IMR-90 (cell line): ENCODE measurements at regions not wholly inside any gene's neighbourhood (a gene's known extent, or its start where the extent isn't known, plus 50 kb on each side); places are given as distances from the start of the nearest gene placed in this dataset.

Source experiments
- ATAC-seq: fragments of 200-7000 bp; cut with Tn5 transposase; 2 replicates; pipeline ENCODE4 v1.9.1; 2020; ENCODE audit warnings: low read depth, mild to moderate bottlenecking, moderate library complexity
- BruUV-seq: library from RNA; stranded (reverse); fragments of 400-500 nt; replicated peaks from 2 replicates; lab custom pipeline; 2021; lab: Mats Ljungman, UMichigan
- CTCF ChIA-PET: fragments of 300-600 bp; formaldehyde crosslinking; extraction: SDS; loops from one replicate; lab custom pipeline; 2021; ENCODE audit warnings: antibody characterized with exemption; lab: Yijun Ruan, JAX
- POLR2A ChIA-PET: fragments of 300-600 bp; sonication (Branson Sonifier 250); formaldehyde crosslinking; loops from one replicate; lab custom pipeline; 2022; ENCODE audit warnings: antibody characterized with exemption; ENCODE audit not compliant: unreplicated experiment; lab: Charles Lee
- DNase-seq: peaks from one replicate; pipeline ENCODE4 v3.0.0; 2013
- H2AFZ ChIP-seq: replicated peaks from 2 replicates; pipeline ENCODE3; 2013; ENCODE audit warnings: low read length, mild to moderate bottlenecking; ENCODE audit not compliant: poor library complexity
- H2AK5ac ChIP-seq: 2 replicates; pipeline ENCODE4 v1.6.1; 2013; ENCODE audit warnings: low read depth, low read length, inconsistent platforms
- H2AK9ac ChIP-seq: replicated peaks from 2 replicates; pipeline ENCODE3; 2013; ENCODE audit warnings: mild to moderate bottlenecking, low read depth, low read length, moderate library complexity; ENCODE audit not compliant: poor library complexity
- H2BK120ac ChIP-seq: 2 replicates; pipeline ENCODE4 v1.6.1; 2013; ENCODE audit warnings: low read depth, low read length, inconsistent platforms
- H2BK15ac ChIP-seq: 3 replicates; pipeline ENCODE4 v1.6.1; 2013; ENCODE audit warnings: low read depth, low read length, inconsistent platforms
- H2BK20ac ChIP-seq: 2 replicates; pipeline ENCODE4 v1.6.1; 2013; ENCODE audit warnings: low read depth, mild to moderate bottlenecking, inconsistent platforms, low read length, moderate library complexity
- H2BK5ac ChIP-seq: 2 replicates; pipeline ENCODE4 v1.6.1; 2013; ENCODE audit warnings: mild to moderate bottlenecking, low read depth, low read length, inconsistent platforms; ENCODE audit not compliant: poor library complexity, severe bottlenecking
- H3K14ac ChIP-seq: replicated peaks from 2 replicates; pipeline ENCODE4 v1.6.1; 2013; ENCODE audit warnings: low read depth, low read length, inconsistent platforms
- H3K18ac ChIP-seq: 2 replicates; pipeline ENCODE4 v1.6.1; 2013; ENCODE audit warnings: low read depth, low read length, control low read depth
- H3K23ac ChIP-seq: 2 replicates; pipeline ENCODE4 v1.6.1; 2013; ENCODE audit warnings: low read depth, low read length, inconsistent platforms
- H3K27ac ChIP-seq: 2 replicates; pipeline ENCODE4 v1.5.1; 2013; ENCODE audit warnings: mild to moderate bottlenecking, control low read depth, low read length; ENCODE audit not compliant: insufficient read depth
- H3K27me3 ChIP-seq: 2 replicates; pipeline ENCODE4 v1.6.1; 2013; ENCODE audit warnings: low read length; ENCODE audit not compliant: control insufficient read depth, insufficient read depth
- H3K36me3 ChIP-seq: 2 replicates; pipeline ENCODE4 v1.6.1; 2013; ENCODE audit warnings: low read length, mixed read lengths; ENCODE audit not compliant: control insufficient read depth, insufficient read depth
- H3K4ac ChIP-seq: 2 replicates; pipeline ENCODE4 v1.6.1; 2013; ENCODE audit warnings: low read depth, low read length, inconsistent platforms
- H3K4me1 ChIP-seq: 2 replicates; pipeline ENCODE4 v1.6.1; 2013; ENCODE audit warnings: low read length, mixed read lengths; ENCODE audit not compliant: control insufficient read depth, insufficient read depth
- H3K4me2 ChIP-seq: 2 replicates; pipeline ENCODE4 v1.6.1; 2013; ENCODE audit warnings: low read depth, mild to moderate bottlenecking, control low read depth, low read length, moderate library complexity
- H3K4me3 ChIP-seq: 2 replicates; pipeline ENCODE4 v1.5.1; 2013; ENCODE audit warnings: low read depth, mild to moderate bottlenecking, control low read depth, low read length, moderate library complexity; ENCODE audit not compliant: insufficient read depth
- H3K56ac ChIP-seq: 2 replicates; pipeline ENCODE4 v1.6.1; 2013; ENCODE audit warnings: low read length, inconsistent platforms; ENCODE audit not compliant: insufficient read depth; ENCODE audit errors: extremely low read depth
- H3K79me1 ChIP-seq, 2 experiments: 2 replicates each; pipeline ENCODE4 v1.6.1; 2013; ENCODE audit warnings: low read length in 2 of 2, inconsistent platforms in 1 of 2, low read depth in 1 of 2
- H3K9ac ChIP-seq: 2 replicates; pipeline ENCODE4 v1.6.1; 2013; ENCODE audit warnings: low read depth, low read length, control low read depth
- H3K9me1 ChIP-seq: 2 replicates; pipeline ENCODE4 v1.6.1; 2013; ENCODE audit warnings: low read length, inconsistent platforms; ENCODE audit not compliant: insufficient read depth
- H3K9me3 ChIP-seq: 2 replicates; pipeline ENCODE4 v1.6.1; 2013; ENCODE audit warnings: low read length; ENCODE audit not compliant: control insufficient read depth, insufficient read depth
- H4K20me1 ChIP-seq: 2 replicates; pipeline ENCODE4 v1.6.1; 2013; ENCODE audit warnings: low read length, inconsistent platforms; ENCODE audit not compliant: insufficient read depth
- H4K5ac ChIP-seq: 2 replicates; pipeline ENCODE4 v1.6.1; 2013; ENCODE audit warnings: mild to moderate bottlenecking, low read depth, low read length, control low read depth
- H4K8ac ChIP-seq, 2 experiments: 2 replicates each; pipeline ENCODE4 v1.6.1; 2013; ENCODE audit warnings: low read depth in 2 of 2, low read length in 2 of 2, control low read depth in 1 of 2, inconsistent platforms in 1 of 2
- H4K91ac ChIP-seq: 2 replicates; pipeline ENCODE4 v1.6.1; 2013; ENCODE audit warnings: low read depth, low read length, inconsistent platforms; ENCODE audit not compliant: insufficient read depth
- BHLHE40 ChIP-seq: fragments of 150-350 bp; IDR thresholded peaks from 2 replicates; pipeline ENCODE4 v1.6.1; 2016; ENCODE audit warnings: mild to moderate bottlenecking, low read depth, low read length
- FOS ChIP-seq: fragments of 150-350 bp; IDR thresholded peaks from 2 replicates; pipeline ENCODE4 v1.6.1; 2016; ENCODE audit warnings: low read depth, low read length
- MAFK ChIP-seq: IDR thresholded peaks from 2 replicates; pipeline ENCODE4 v1.6.1; 2012; ENCODE audit warnings: low read depth, low read length, improper control_type of control experiment
- NFE2L2 ChIP-seq: fragments of 150-350 bp; IDR thresholded peaks from 2 replicates; pipeline ENCODE4 v1.6.1; 2016; ENCODE audit warnings: low read depth, mild to moderate bottlenecking, low read length
- POLR2A ChIP-seq: IDR thresholded peaks from 2 replicates; pipeline ENCODE4 v1.6.1; 2012; ENCODE audit warnings: mild to moderate bottlenecking, low read depth, low read length
- RAD21 ChIP-seq: IDR thresholded peaks from 2 replicates; pipeline ENCODE4 v1.6.1; 2012; ENCODE audit warnings: low read length, improper control_type of control experiment
- RCOR1 ChIP-seq: IDR thresholded peaks from 2 replicates; pipeline ENCODE4 v1.6.1; 2012; ENCODE audit warnings: mild to moderate bottlenecking, low read length, improper control_type of control experiment; ENCODE audit not compliant: insufficient replicate concordance
- RFX5 ChIP-seq: IDR thresholded peaks from 2 replicates; pipeline ENCODE4 v1.8.0; 2012; ENCODE audit warnings: low read depth, mild to moderate bottlenecking, low read length, moderate library complexity
- SMC3 ChIP-seq: fragments of 150-350 bp; IDR thresholded peaks from 2 replicates; pipeline ENCODE4 v1.6.1; 2016; ENCODE audit warnings: low read depth, mild to moderate bottlenecking, antibody characterized with exemption, low read length, moderate library complexity
- WGBS, 2 experiments: methylation state at CpG; one replicate each; pipeline versions ENCODE4 v1.1.5 to v1.1.7; 2013; ENCODE audit warnings: missing lambda C conversion rate in 2 of 2; ENCODE audit not compliant: insufficient read length in 1 of 2; ENCODE audit errors: extremely low coverage in 2 of 2; 5-methylcytosine and 5-hydroxymethylcytosine counted together
- dilution Hi-C: fragments of 300-500 bp; cut with HindIII; formaldehyde crosslinking; loops from one replicate; pipeline ENCODE4 v1.14.3; 2018; ENCODE audit warnings: low sequenced_read_pairs; ENCODE audit not compliant: unreplicated experiment
- in situ Hi-C: fragments of 300-500 bp; cut with MboI; formaldehyde crosslinking; loops from 3 replicates; pipeline ENCODE4 v1.14.3; 2019; ENCODE audit warnings: low sequenced_read_pairs, inconsistent platforms, mixed read lengths
- intact Hi-C: fragments of 100-400 bp; cut with micrococcal nuclease; formaldehyde crosslinking; loops from 2 replicates; pipeline ENCODE4 v1.10.0; 2022
- TF ChIP-seq, protein P1 (sequence below): fragments of 150-350 bp; IDR thresholded peaks from 2 replicates; pipeline ENCODE4 v1.6.1; 2017; ENCODE audit warnings: mild to moderate bottlenecking, antibody characterized with exemption, low read length, low read depth
- TF ChIP-seq, protein P2 (sequence below): fragments of 150-350 bp; IDR thresholded peaks from 2 replicates; pipeline ENCODE4 v1.6.1; 2016; ENCODE audit warnings: low read depth, mild to moderate bottlenecking, low read length, moderate library complexity, borderline replicate concordance
- TF ChIP-seq, protein P3 (sequence below): conservative IDR thresholded peaks from 2 replicates; pipeline ENCODE4 v1.5.1; 2012; ENCODE audit warnings: mild to moderate bottlenecking, low read depth, low read length, improper control_type of control experiment

DNA sequence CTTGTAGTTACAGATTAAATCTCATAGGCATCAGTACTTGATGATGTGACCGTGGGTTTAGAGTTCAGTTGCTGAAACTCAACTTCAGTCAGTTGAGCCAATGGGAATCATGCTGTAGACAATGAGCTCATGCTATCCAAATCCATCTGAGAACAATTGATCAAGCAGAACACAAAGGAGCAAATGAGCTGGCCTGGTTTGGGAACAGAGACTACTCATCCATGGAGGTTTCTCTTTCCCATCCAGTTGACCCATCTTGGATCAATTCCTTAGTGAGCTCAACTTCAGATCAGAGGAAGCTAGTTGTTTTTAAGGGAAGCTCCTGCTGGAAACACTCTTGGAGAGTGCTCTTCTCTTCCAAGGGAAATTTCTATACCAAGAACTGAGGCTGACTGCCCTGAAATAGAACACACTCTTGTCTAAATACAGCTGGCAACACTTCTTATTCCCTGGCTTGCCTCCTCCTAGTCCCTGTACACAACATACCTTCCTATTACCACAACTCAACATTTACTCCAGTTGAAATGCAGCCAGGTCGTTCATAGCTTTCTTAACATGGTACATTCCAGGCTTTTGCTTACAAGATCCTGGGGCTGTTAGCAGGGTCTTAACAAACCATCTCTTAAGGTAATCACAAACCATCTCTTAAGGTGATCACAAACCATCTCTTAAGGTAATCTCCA is 203.9 kb upstream of the PRDM1 start (continued):
- no peak for TF ChIP-seq RCOR1

DNA sequence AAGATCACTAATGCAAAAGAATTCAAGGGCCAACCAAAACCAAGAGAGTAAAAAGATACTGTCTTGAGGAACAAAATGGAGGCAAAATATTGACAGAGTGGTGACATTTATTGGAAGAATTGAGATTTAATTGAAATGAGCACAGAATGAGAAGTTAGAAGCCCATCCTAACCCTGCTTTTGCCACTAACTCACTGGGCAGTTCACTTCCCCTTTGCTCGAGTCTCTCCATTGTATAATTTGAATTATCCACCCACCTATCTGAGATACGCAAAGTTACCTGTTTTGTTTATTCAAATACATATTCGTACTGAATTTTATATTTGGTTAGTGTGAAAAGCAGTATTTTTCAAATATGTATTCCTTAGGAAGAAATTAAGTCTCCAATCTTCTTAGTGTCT is 204.5 kb upstream of the PRDM1 start:
- Histone ChIP-seq H4K8ac (no peak overlapping the region), H3K9me1 (peaks cover 3% of the 10 kb centered on the region; the same call in 1 of the 2 replicates), H2AFZ (no peak overlapping the region), H2BK120ac (no peak overlapping the region), H3K9ac (no peak overlapping the region), H2BK20ac (no peak overlapping the region), H3K14ac (no peak overlapping the region), H3K27me3 (no peaks in the 10 kb centered on the region), H2AK5ac (no peak overlapping the region), H3K18ac (peak overlapping the region; percentile 88; the same call in 1 of the 2 replicates), H3K27ac (no peak overlapping the region), H3K4me1 (peaks cover 6% of the 10 kb centered on the region; the same call in 1 of the 2 replicates), H3K23ac (no peak overlapping the region), H3K79me1 (no peaks in the 10 kb centered on the region), H4K91ac (no peak overlapping the region), H4K5ac (no peak overlapping the region), H2BK5ac (no peak overlapping the region), H3K36me3 (no peaks in the 10 kb centered on the region), H3K4me2 (no peak overlapping the region), H4K20me1 (no peaks in the 10 kb centered on the region), H3K4ac (no peak overlapping the region), H3K4me3 (no peak overlapping the region), H2AK9ac (no peak overlapping the region), H2BK15ac (no peak overlapping the region; the same call in 2 of the 3 replicates), H3K56ac (no peak overlapping the region), H3K9me3 (no peaks in the 10 kb centered on the region)
- ChIA-PET POLR2A (no interaction called here), CTCF (no interaction called here)
- TF ChIP-seq MAFK (no peak), BHLHE40 (no peak), RAD21 (no peak), RCOR1 (no peak), SMC3 (no peak), RFX5 (no peak), POLR2A (no peak), FOS (no peak), NFE2L2 (no peak)
- TF ChIP-seq, protein P1, sequence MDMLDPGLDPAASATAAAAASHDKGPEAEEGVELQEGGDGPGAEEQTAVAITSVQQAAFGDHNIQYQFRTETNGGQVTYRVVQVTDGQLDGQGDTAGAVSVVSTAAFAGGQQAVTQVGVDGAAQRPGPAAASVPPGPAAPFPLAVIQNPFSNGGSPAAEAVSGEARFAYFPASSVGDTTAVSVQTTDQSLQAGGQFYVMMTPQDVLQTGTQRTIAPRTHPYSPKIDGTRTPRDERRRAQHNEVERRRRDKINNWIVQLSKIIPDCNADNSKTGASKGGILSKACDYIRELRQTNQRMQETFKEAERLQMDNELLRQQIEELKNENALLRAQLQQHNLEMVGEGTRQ: no peak
- TF ChIP-seq, protein P2, sequence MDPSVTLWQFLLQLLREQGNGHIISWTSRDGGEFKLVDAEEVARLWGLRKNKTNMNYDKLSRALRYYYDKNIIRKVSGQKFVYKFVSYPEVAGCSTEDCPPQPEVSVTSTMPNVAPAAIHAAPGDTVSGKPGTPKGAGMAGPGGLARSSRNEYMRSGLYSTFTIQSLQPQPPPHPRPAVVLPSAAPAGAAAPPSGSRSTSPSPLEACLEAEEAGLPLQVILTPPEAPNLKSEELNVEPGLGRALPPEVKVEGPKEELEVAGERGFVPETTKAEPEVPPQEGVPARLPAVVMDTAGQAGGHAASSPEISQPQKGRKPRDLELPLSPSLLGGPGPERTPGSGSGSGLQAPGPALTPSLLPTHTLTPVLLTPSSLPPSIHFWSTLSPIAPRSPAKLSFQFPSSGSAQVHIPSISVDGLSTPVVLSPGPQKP: no peak
- TF ChIP-seq, protein P3, sequence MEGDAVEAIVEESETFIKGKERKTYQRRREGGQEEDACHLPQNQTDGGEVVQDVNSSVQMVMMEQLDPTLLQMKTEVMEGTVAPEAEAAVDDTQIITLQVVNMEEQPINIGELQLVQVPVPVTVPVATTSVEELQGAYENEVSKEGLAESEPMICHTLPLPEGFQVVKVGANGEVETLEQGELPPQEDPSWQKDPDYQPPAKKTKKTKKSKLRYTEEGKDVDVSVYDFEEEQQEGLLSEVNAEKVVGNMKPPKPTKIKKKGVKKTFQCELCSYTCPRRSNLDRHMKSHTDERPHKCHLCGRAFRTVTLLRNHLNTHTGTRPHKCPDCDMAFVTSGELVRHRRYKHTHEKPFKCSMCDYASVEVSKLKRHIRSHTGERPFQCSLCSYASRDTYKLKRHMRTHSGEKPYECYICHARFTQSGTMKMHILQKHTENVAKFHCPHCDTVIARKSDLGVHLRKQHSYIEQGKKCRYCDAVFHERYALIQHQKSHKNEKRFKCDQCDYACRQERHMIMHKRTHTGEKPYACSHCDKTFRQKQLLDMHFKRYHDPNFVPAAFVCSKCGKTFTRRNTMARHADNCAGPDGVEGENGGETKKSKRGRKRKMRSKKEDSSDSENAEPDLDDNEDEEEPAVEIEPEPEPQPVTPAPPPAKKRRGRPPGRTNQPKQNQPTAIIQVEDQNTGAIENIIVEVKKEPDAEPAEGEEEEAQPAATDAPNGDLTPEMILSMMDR: no peak
- ATAC-seq: no peak
- intact Hi-C loops (no loop called here), dilution Hi-C loops (no loop called here), in situ Hi-C loops (no loop called here)
- BruUV-seq: no TSS peak
- WGBS, 2 experiments: no CpG with 5 or more reads among the region's 3 CpGs
- no peak for DNase-seq
